ENCODE measurements at regions not wholly inside any gene's neighbourhood (a gene's known extent, or its start where the extent isn't known, plus 50 kb on each side); places are given as distances from the start of the nearest gene placed in this dataset.

- TF ChIP-seq ZNF274 (IDR thresholded peaks at IDR 0.05; ENCODE audit: low read depth, low read length) (no peak), YY1 (IDR thresholded peaks at IDR 0.05; ENCODE audit: insufficient read depth, insufficient read length) (no peak)
These were observed 167.0 kb downstream of the RPS24 start for GRCh38 chr10:78200686-78201085.
